ENCODE measurements at regions not wholly inside any gene's neighbourhood (a gene's known extent, or its start where the extent isn't known, plus 50 kb on each side); places are given as distances from the start of the nearest gene placed in this dataset.

GRCh38 chr6:14706378-14706929 lies 539.4 kb upstream of the JARID2 start:
- no peak overlapping the region for H3K4me3 ChIP-seq (ENCODE audit: low read length)
- no peaks in the 10 kb centered on the region for H3K36me3 ChIP-seq (ENCODE audit: insufficient read depth, low read length)
- H3K9me3 ChIP-seq (ENCODE audit: insufficient read depth, low read depth, low read length), result no peaks in the 10 kb centered on the region
- 86% methylated on average over 12 of the region's 12 CpGs for WGBS
- no peaks in the 10 kb centered on the region for H3K27me3 ChIP-seq (ENCODE audit: insufficient read depth, low read length)
- no peak overlapping the region for H3K27ac ChIP-seq (ENCODE audit: low read depth, low read length)
- no peak overlapping the region for H3K9ac ChIP-seq (ENCODE audit: low read depth, low read length)
- H3K4me1 ChIP-seq (ENCODE audit: insufficient read depth, low read length), result no peaks in the 10 kb centered on the region

- Histone ChIP-seq H3K27ac (ENCODE audit: low read depth, low read length) (no peak overlapping the region), H3K4me1 (ENCODE audit: insufficient read depth, low read length) (no peaks in the 10 kb centered on the region), H3K27me3 (ENCODE audit: insufficient read depth, low read length) (no peaks in the 10 kb centered on the region), H3K9ac (ENCODE audit: low read depth, low read length) (no peak overlapping the region), H3K36me3 (ENCODE audit: insufficient read depth, low read length) (no peaks in the 10 kb centered on the region), H3K4me3 (ENCODE audit: low read length) (no peak overlapping the region), H3K9me3 (ENCODE audit: insufficient read depth, low read depth, low read length) (no peaks in the 10 kb centered on the region)
Measured at GRCh38 chr6:14707276-14707675, 538.6 kb upstream of the JARID2 start.

- H3K27ac ChIP-seq (ENCODE audit: low read depth, low read length), result no peak overlapping the region
- 96% methylated on average over 2 of the region's 2 CpGs for WGBS
- H3K4me1 ChIP-seq (ENCODE audit: insufficient read depth, low read length), result no peaks in the 10 kb centered on the region; the same call in 1 of the 2 replicates
- H3K27me3 ChIP-seq (ENCODE audit: insufficient read depth, low read length), result no peaks in the 10 kb centered on the region
- H3K9ac ChIP-seq (ENCODE audit: low read depth, low read length), result no peak overlapping the region
- no peak overlapping the region for H3K4me3 ChIP-seq (ENCODE audit: low read length)
- H3K36me3 ChIP-seq (ENCODE audit: insufficient read depth, low read length), result no peaks in the 10 kb centered on the region
- H3K9me3 ChIP-seq (ENCODE audit: insufficient read depth, low read depth, low read length), result no peaks in the 10 kb centered on the region
Measured at GRCh38 chr6:14707971-14708465, 537.9 kb upstream of the JARID2 start.

- no peak overlapping the region for H3K9ac ChIP-seq (ENCODE audit: low read depth, low read length)
- WGBS, result 94% methylated on average over 12 of the region's 12 CpGs
- H3K4me1 ChIP-seq (ENCODE audit: insufficient read depth, low read length), result no peaks in the 10 kb centered on the region; the same call in 1 of the 2 replicates
- H3K9me3 ChIP-seq (ENCODE audit: insufficient read depth, low read depth, low read length), result no peaks in the 10 kb centered on the region
- H3K4me3 ChIP-seq (ENCODE audit: low read length), result no peak overlapping the region
- no peaks in the 10 kb centered on the region for H3K27me3 ChIP-seq (ENCODE audit: insufficient read depth, low read length)
- H3K36me3 ChIP-seq (ENCODE audit: insufficient read depth, low read length), result no peaks in the 10 kb centered on the region
- H3K27ac ChIP-seq (ENCODE audit: low read depth, low read length), result no peak overlapping the region
Measured at GRCh38 chr6:14709066-14709670, 536.7 kb upstream of the JARID2 start.

GRCh38 chr6:14709900-14710299 lies 536.0 kb upstream of the JARID2 start:
- Histone ChIP-seq H3K9me3 (ENCODE audit: insufficient read depth, low read depth, low read length) (no peaks in the 10 kb centered on the region), H3K27me3 (ENCODE audit: insufficient read depth, low read length) (no peaks in the 10 kb centered on the region), H3K9ac (ENCODE audit: low read depth, low read length) (no peak overlapping the region), H3K4me3 (ENCODE audit: low read length) (no peak overlapping the region), H3K36me3 (ENCODE audit: insufficient read depth, low read length) (no peaks in the 10 kb centered on the region), H3K4me1 (ENCODE audit: insufficient read depth, low read length) (no peaks in the 10 kb centered on the region; the same call in 1 of the 2 replicates), H3K27ac (ENCODE audit: low read depth, low read length) (no peak overlapping the region)
- WGBS, result 95% methylated on average over 4 of the region's 4 CpGs

- WGBS, result 87% methylated on average over 5 of the region's 5 CpGs
- H3K9me3 ChIP-seq (ENCODE audit: insufficient read depth, low read depth, low read length), result no peaks in the 10 kb centered on the region
Measured at GRCh38 chr6:14710421-14710820, 535.4 kb upstream of the JARID2 start.

GRCh38 chr6:14711056-14711703 lies 534.7 kb upstream of the JARID2 start:
- H3K36me3 ChIP-seq (ENCODE audit: insufficient read depth, low read length), result no peaks in the 10 kb centered on the region
- no peaks in the 10 kb centered on the region for H3K9me3 ChIP-seq (ENCODE audit: insufficient read depth, low read depth, low read length)
- no peak overlapping the region for H3K9ac ChIP-seq (ENCODE audit: low read depth, low read length)
- WGBS, result 88% methylated on average over 3 of the region's 3 CpGs
- H3K27ac ChIP-seq (ENCODE audit: low read depth, low read length), result no peak overlapping the region
- H3K4me1 ChIP-seq (ENCODE audit: insufficient read depth, low read length), result no peaks in the 10 kb centered on the region; the same call in 1 of the 2 replicates
- no peak overlapping the region for H3K4me3 ChIP-seq (ENCODE audit: low read length)
- no peaks in the 10 kb centered on the region for H3K27me3 ChIP-seq (ENCODE audit: insufficient read depth, low read length)

More at GRCh38 chr6:14710421-14710820, 535.4 kb upstream of the JARID2 start:
- Histone ChIP-seq H3K27me3 (ENCODE audit: insufficient read depth, low read length) (no peaks in the 10 kb centered on the region), H3K4me3 (ENCODE audit: low read length) (no peak overlapping the region), H3K36me3 (ENCODE audit: insufficient read depth, low read length) (no peaks in the 10 kb centered on the region), H3K9ac (ENCODE audit: low read depth, low read length) (no peak overlapping the region), H3K4me1 (ENCODE audit: insufficient read depth, low read length) (no peaks in the 10 kb centered on the region; the same call in 1 of the 2 replicates), H3K27ac (ENCODE audit: low read depth, low read length) (no peak overlapping the region)

GRCh38 chr6:14711704-14712379 lies 534.0 kb upstream of the JARID2 start:
- H3K9ac ChIP-seq (ENCODE audit: low read depth, low read length), result no peak overlapping the region
- H3K4me1 ChIP-seq (ENCODE audit: insufficient read depth, low read length), result no peaks in the 10 kb centered on the region; the same call in 1 of the 2 replicates

GRCh38 chr6:14713008-14713960 lies 532.6 kb upstream of the JARID2 start:
- Histone ChIP-seq H3K27me3 (ENCODE audit: insufficient read depth, low read length) (no peaks in the 10 kb centered on the region), H3K27ac (ENCODE audit: low read depth, low read length) (no peak overlapping the region), H3K4me3 (ENCODE audit: low read length) (no peak overlapping the region), H3K4me1 (ENCODE audit: insufficient read depth, low read length) (no peaks in the 10 kb centered on the region; the same call in 1 of the 2 replicates), H3K9me3 (ENCODE audit: insufficient read depth, low read depth, low read length) (no peaks in the 10 kb centered on the region), H3K36me3 (ENCODE audit: insufficient read depth, low read length) (no peaks in the 10 kb centered on the region), H3K9ac (ENCODE audit: low read depth, low read length) (no peak overlapping the region)
- WGBS, result 88% methylated on average over 15 of the region's 15 CpGs

More at GRCh38 chr6:14711704-14712379, 534.0 kb upstream of the JARID2 start:
- no peaks in the 10 kb centered on the region for H3K9me3 ChIP-seq (ENCODE audit: insufficient read depth, low read depth, low read length)
- no peaks in the 10 kb centered on the region for H3K36me3 ChIP-seq (ENCODE audit: insufficient read depth, low read length)
- WGBS, result 91% methylated on average over 5 of the region's 7 CpGs
- no peak overlapping the region for H3K27ac ChIP-seq (ENCODE audit: low read depth, low read length)
- H3K27me3 ChIP-seq (ENCODE audit: insufficient read depth, low read length), result no peaks in the 10 kb centered on the region
- H3K4me3 ChIP-seq (ENCODE audit: low read length), result no peak overlapping the region

GRCh38 chr6:14713966-14714631 lies 531.8 kb upstream of the JARID2 start:
- H3K9me3 ChIP-seq (ENCODE audit: insufficient read depth, low read depth, low read length), result no peaks in the 10 kb centered on the region
- 95% methylated on average over 3 of the region's 3 CpGs for WGBS
- no peaks in the 10 kb centered on the region for H3K27me3 ChIP-seq (ENCODE audit: insufficient read depth, low read length)
- no peak overlapping the region for H3K9ac ChIP-seq (ENCODE audit: low read depth, low read length)
- H3K36me3 ChIP-seq (ENCODE audit: insufficient read depth, low read length), result no peaks in the 10 kb centered on the region
- no peak overlapping the region for H3K27ac ChIP-seq (ENCODE audit: low read depth, low read length)
- no peaks in the 10 kb centered on the region; the same call in 1 of the 2 replicates for H3K4me1 ChIP-seq (ENCODE audit: insufficient read depth, low read length)
- H3K4me3 ChIP-seq (ENCODE audit: low read length), result no peak overlapping the region
